Memory B cell (primary cell): ENCODE measurements at regions not wholly inside any gene's neighbourhood (a gene's known extent, or its start where the extent isn't known, plus 50 kb on each side); places are given as distances from the start of the nearest gene placed in this dataset.

Experiments
- ATAC-seq: fragments of 150-1000 bp; cut with Tn5 transposase; 2 replicates; pipeline ENCODE4 v1.10.0; 2021; ENCODE audit warnings: low read depth, mild to moderate bottlenecking, moderate library complexity
- DNase-seq, 2 donors: peaks; one replicate each; pipeline ENCODE4 v3.0.0; 2022; ENCODE audit warnings: low spot score in 2 of 2
- H3K27ac Mint-ChIP-seq: one replicate; pipeline ENCODE4 v1.8.0; 2022; ENCODE audit warnings: mild to moderate bottlenecking, moderate library complexity, mixed read lengths
- H3K27me3 Mint-ChIP-seq: one replicate; pipeline ENCODE4 v1.8.0; 2022; ENCODE audit warnings: mixed read lengths
- H3K36me3 Mint-ChIP-seq: one replicate; pipeline ENCODE4 v1.8.0; 2022; ENCODE audit warnings: mild to moderate bottlenecking, mixed read lengths
- H3K4me1 Mint-ChIP-seq: one replicate; pipeline ENCODE4 v1.8.0; 2022; ENCODE audit warnings: mixed read lengths
- H3K4me3 Mint-ChIP-seq: one replicate; pipeline ENCODE4 v1.8.0; 2022; ENCODE audit warnings: mild to moderate bottlenecking, moderate library complexity, mixed read lengths
- H3K9me3 Mint-ChIP-seq: one replicate; pipeline ENCODE4 v1.8.0; 2022; ENCODE audit warnings: mixed read lengths

GRCh38 chr15:94028809-94029208 is 202.6 kb upstream of the MCTP2 start:
- H3K27ac Mint-ChIP-seq, result no peak overlapping the region
- ATAC-seq, result no peak
- no peak for DNase-seq
- peaks cover 7% of the 10 kb centered on the region for H3K27me3 Mint-ChIP-seq
- H3K36me3 Mint-ChIP-seq, result no peaks in the 10 kb centered on the region
- no peak overlapping the region for H3K4me3 Mint-ChIP-seq
- no peaks in the 10 kb centered on the region for H3K4me1 Mint-ChIP-seq
- no peaks in the 10 kb centered on the region for H3K9me3 Mint-ChIP-seq

GRCh38 chr15:94028121-94028520 is 203.2 kb upstream of the MCTP2 start:
- no peaks in the 10 kb centered on the region for H3K4me1 Mint-ChIP-seq
- no peak overlapping the region for H3K27ac Mint-ChIP-seq
- peaks cover 5% of the 10 kb centered on the region for H3K27me3 Mint-ChIP-seq
- H3K9me3 Mint-ChIP-seq, result no peaks in the 10 kb centered on the region
- no peaks in the 10 kb centered on the region for H3K36me3 Mint-ChIP-seq
- ATAC-seq (no peak), DNase-seq (no peak)
- H3K4me3 Mint-ChIP-seq, result no peak overlapping the region

GRCh38 chr15:94027581-94027980 is 203.8 kb upstream of the MCTP2 start:
- ATAC-seq (no peak), DNase-seq (no peak)
- Mint-ChIP-seq H3K27ac (no peak overlapping the region), H3K4me1 (no peaks in the 10 kb centered on the region), H3K36me3 (no peaks in the 10 kb centered on the region), H3K9me3 (no peaks in the 10 kb centered on the region), H3K27me3 (peaks cover 5% of the 10 kb centered on the region), H3K4me3 (no peak overlapping the region)

- DNase-seq (no peak), ATAC-seq (no peak)
- no peaks in the 10 kb centered on the region for H3K36me3 Mint-ChIP-seq
- peaks cover 8% of the 10 kb centered on the region for H3K27me3 Mint-ChIP-seq
- H3K27ac Mint-ChIP-seq, result no peak overlapping the region
- no peaks in the 10 kb centered on the region for H3K9me3 Mint-ChIP-seq
- H3K4me3 Mint-ChIP-seq, result no peak overlapping the region
- H3K4me1 Mint-ChIP-seq, result no peaks in the 10 kb centered on the region
These were observed 204.7 kb upstream of the MCTP2 start for GRCh38 chr15:94026458-94027304.

- H3K27me3 Mint-ChIP-seq, result peaks cover 8% of the 10 kb centered on the region
- H3K4me3 Mint-ChIP-seq, result no peak overlapping the region
- no peak overlapping the region for H3K27ac Mint-ChIP-seq
- no peak for ATAC-seq
- DNase-seq, result no peak
- no peaks in the 10 kb centered on the region for H3K4me1 Mint-ChIP-seq
- H3K9me3 Mint-ChIP-seq, result no peaks in the 10 kb centered on the region
- no peaks in the 10 kb centered on the region for H3K36me3 Mint-ChIP-seq
These were observed 207.8 kb upstream of the MCTP2 start for GRCh38 chr15:94023531-94023930.

GRCh38 chr15:94021621-94022320 is 209.6 kb upstream of the MCTP2 start:
- no peak overlapping the region for H3K4me3 Mint-ChIP-seq
- DNase-seq (no peak), ATAC-seq (no peak)
- peaks cover 5% of the 10 kb centered on the region for H3K27me3 Mint-ChIP-seq
- H3K27ac Mint-ChIP-seq, result no peak overlapping the region
- no peaks in the 10 kb centered on the region for H3K36me3 Mint-ChIP-seq
- no peaks in the 10 kb centered on the region for H3K4me1 Mint-ChIP-seq
- H3K9me3 Mint-ChIP-seq, result no peaks in the 10 kb centered on the region

GRCh38 chr15:94019062-94019461 is 212.3 kb upstream of the MCTP2 start:
- Mint-ChIP-seq H3K36me3 (no peaks in the 10 kb centered on the region), H3K27me3 (peaks cover 6% of the 10 kb centered on the region), H3K9me3 (peaks cover 5% of the 10 kb centered on the region), H3K27ac (no peak overlapping the region), H3K4me3 (no peak overlapping the region), H3K4me1 (no peaks in the 10 kb centered on the region)
- ATAC-seq, result no peak
- DNase-seq, result no peak

GRCh38 chr15:94015324-94015723 is 216.0 kb upstream of the MCTP2 start:
- Mint-ChIP-seq H3K4me1 (no peaks in the 10 kb centered on the region), H3K27me3 (peaks cover 3% of the 10 kb centered on the region), H3K9me3 (peaks cover 6% of the 10 kb centered on the region), H3K27ac (no peak overlapping the region), H3K36me3 (no peaks in the 10 kb centered on the region), H3K4me3 (no peak overlapping the region)
- DNase-seq (no peak), ATAC-seq (no peak)

- H3K4me1 Mint-ChIP-seq, result no peaks in the 10 kb centered on the region
These were observed 223.0 kb upstream of the MCTP2 start for GRCh38 chr15:94008104-94009074.

GRCh38 chr15:94004697-94005096 is 226.7 kb upstream of the MCTP2 start:
- Mint-ChIP-seq H3K4me3 (no peak overlapping the region), H3K27ac (no peak overlapping the region), H3K9me3 (no peaks in the 10 kb centered on the region), H3K27me3 (no peaks in the 10 kb centered on the region), H3K36me3 (no peaks in the 10 kb centered on the region), H3K4me1 (no peaks in the 10 kb centered on the region)
- no peak for DNase-seq
- ATAC-seq, result no peak

More at GRCh38 chr15:94008104-94009074, 223.0 kb upstream of the MCTP2 start:
- DNase-seq, result no peak
- ATAC-seq, result no peak
- Mint-ChIP-seq H3K36me3 (no peaks in the 10 kb centered on the region), H3K4me3 (no peak overlapping the region), H3K27me3 (no peaks in the 10 kb centered on the region), H3K27ac (no peak overlapping the region), H3K9me3 (no peaks in the 10 kb centered on the region)

- H3K4me3 Mint-ChIP-seq, result no peak overlapping the region
- H3K27ac Mint-ChIP-seq, result no peak overlapping the region
- ATAC-seq (no peak), DNase-seq (no peak)
- no peaks in the 10 kb centered on the region for H3K4me1 Mint-ChIP-seq
- H3K27me3 Mint-ChIP-seq, result no peaks in the 10 kb centered on the region
- H3K36me3 Mint-ChIP-seq, result no peaks in the 10 kb centered on the region
- no peaks in the 10 kb centered on the region for H3K9me3 Mint-ChIP-seq
These were observed 229.3 kb upstream of the MCTP2 start for GRCh38 chr15:94002041-94002440.

GRCh38 chr15:94001255-94001801 is 230.0 kb upstream of the MCTP2 start:
- no peak for ATAC-seq
- Mint-ChIP-seq H3K27me3 (no peaks in the 10 kb centered on the region), H3K4me1 (no peaks in the 10 kb centered on the region), H3K4me3 (no peak overlapping the region), H3K36me3 (no peaks in the 10 kb centered on the region), H3K27ac (no peak overlapping the region), H3K9me3 (no peaks in the 10 kb centered on the region)
- DNase-seq, result no peak

GRCh38 chr15:94000606-94001005 is 230.8 kb upstream of the MCTP2 start:
- no peaks in the 10 kb centered on the region for H3K4me1 Mint-ChIP-seq
- H3K9me3 Mint-ChIP-seq, result no peaks in the 10 kb centered on the region
- H3K27ac Mint-ChIP-seq, result no peak overlapping the region
- H3K4me3 Mint-ChIP-seq, result no peak overlapping the region
- no peaks in the 10 kb centered on the region for H3K36me3 Mint-ChIP-seq
- no peak for ATAC-seq
- H3K27me3 Mint-ChIP-seq, result no peaks in the 10 kb centered on the region
- DNase-seq, result no peak
